GM21786 (cell line): ENCODE measurements at regions not wholly inside any gene's neighbourhood (a gene's known extent, or its start where the extent isn't known, plus 50 kb on each side); places are given as distances from the start of the nearest gene placed in this dataset.

Experiments
- ATAC-seq: cut with Tn5 transposase; IDR thresholded peaks from one replicate; pipeline ENCODE4 v1.9.1; 2021; ENCODE audit not compliant: unreplicated experiment

- ATAC-seq = no peak
Observed at GRCh38 chr9:108134486-108135128, 645.0 kb upstream of the KLF4 start.

- no peak for ATAC-seq
Observed at GRCh38 chr9:108133680-108134079, 644.1 kb upstream of the KLF4 start.

- ATAC-seq = no peak
Observed at GRCh38 chr9:108133101-108133500, 643.5 kb upstream of the KLF4 start.

- no peak for ATAC-seq
Observed at GRCh38 chr9:108130905-108131304, 641.3 kb upstream of the KLF4 start.

GRCh38 chr9:108125625-108126024 is 636.1 kb upstream of the KLF4 start:
- ATAC-seq = no peak

GRCh38 chr9:108119530-108120113 is 630.1 kb upstream of the KLF4 start:
- ATAC-seq = no peak

- ATAC-seq = no peak
Observed at GRCh38 chr9:108117795-108118194, 628.2 kb upstream of the KLF4 start.

GRCh38 chr9:108117306-108117705 is 627.7 kb upstream of the KLF4 start:
- ATAC-seq = no peak

- no peak for ATAC-seq
Observed at GRCh38 chr9:108113596-108113995, 624.0 kb upstream of the KLF4 start.

GRCh38 chr9:108109927-108110690 is 620.5 kb upstream of the KLF4 start:
- no peak for ATAC-seq

GRCh38 chr9:108108852-108109448 is 619.4 kb upstream of the KLF4 start:
- no peak for ATAC-seq

- no peak for ATAC-seq
Observed at GRCh38 chr9:108108280-108108851, 618.8 kb upstream of the KLF4 start.

- ATAC-seq = no peak
Observed at GRCh38 chr9:108105885-108106284, 616.3 kb upstream of the KLF4 start.

- no peak for ATAC-seq
Observed at GRCh38 chr9:108104991-108105390, 615.4 kb upstream of the KLF4 start.

GRCh38 chr9:108103046-108103693 is 613.6 kb upstream of the KLF4 start:
- no peak for ATAC-seq

- ATAC-seq = no peak
Observed at GRCh38 chr9:108101410-108101809, 611.8 kb upstream of the KLF4 start.

- no peak for ATAC-seq
Observed at GRCh38 chr9:108100571-108100970, 611.0 kb upstream of the KLF4 start.

GRCh38 chr9:108099854-108100253 is 610.3 kb upstream of the KLF4 start:
- ATAC-seq = no peak

- no peak for ATAC-seq
Observed at GRCh38 chr9:108095496-108095895, 605.9 kb upstream of the KLF4 start.

GRCh38 chr9:108094676-108094993 is 605.1 kb upstream of the KLF4 start:
- no peak for ATAC-seq
